GM18867 (cell line): ENCODE measurements at regions not wholly inside any gene's neighbourhood (a gene's known extent, or its start where the extent isn't known, plus 50 kb on each side); places are given as distances from the start of the nearest gene placed in this dataset.
"Not testable (repeated sequence)": the region's sequence is repeated elsewhere in the genome, so short reads cannot be mapped to it uniquely, and the experiment has no call there.

ENCODE experiments used
- ATAC-seq: cut with Tn5 transposase; IDR thresholded peaks from one replicate; pipeline ENCODE4 v1.9.1; 2021; ENCODE audit warnings: mild to moderate bottlenecking, moderate library complexity; ENCODE audit not compliant: unreplicated experiment

DNA sequence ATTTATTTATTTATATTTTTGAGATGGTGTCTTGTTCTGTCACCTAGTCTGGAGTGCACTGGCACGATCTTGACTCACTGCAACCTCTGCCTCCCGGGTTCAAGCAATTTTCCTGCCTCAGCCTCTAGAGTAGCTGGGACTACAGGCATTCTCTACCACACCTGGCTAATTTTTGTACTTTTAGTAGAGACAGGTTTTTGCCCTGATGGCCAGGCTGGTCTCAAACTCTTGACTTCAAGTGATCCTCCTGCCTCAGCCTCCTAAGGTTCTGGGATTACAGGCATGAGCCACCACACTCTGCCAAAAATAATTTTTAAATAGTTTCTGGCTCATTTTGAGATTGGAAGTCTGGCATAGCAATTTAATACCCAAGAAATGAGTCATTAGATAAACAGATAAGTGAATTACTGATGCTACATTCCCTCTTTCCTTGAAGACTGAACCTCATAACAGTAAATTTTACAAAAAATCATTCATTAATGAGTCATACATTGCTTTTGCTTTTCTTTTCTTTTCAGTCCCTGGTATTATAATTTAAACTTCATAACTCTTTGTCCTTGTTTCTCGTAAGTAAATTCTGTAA, 881.6 kb upstream of the PIK3C3 start:
- no peak for ATAC-seq

GRCh38 chr18:41072946-41073345, 882.1 kb upstream of the PIK3C3 start:
- no peak for ATAC-seq

DNA sequence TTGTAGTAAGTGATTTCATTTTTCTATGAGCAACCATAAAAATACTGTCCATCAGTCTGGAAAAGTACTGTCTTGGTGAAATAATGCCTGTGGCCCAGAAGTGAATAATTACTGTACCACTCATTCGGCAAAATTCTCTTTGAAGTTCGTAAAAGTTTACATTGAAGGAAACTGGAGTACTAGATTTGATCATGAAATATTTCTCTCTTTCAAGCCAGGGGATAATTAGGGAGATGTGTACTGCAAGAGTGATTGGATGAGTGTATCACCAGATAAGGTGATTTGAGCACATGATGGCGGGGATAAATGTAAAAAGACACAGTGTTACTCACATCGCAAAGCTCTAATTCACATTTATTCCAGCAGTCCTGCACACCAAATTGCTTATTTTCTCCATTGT, 883.2 kb upstream of the PIK3C3 start:
- ATAC-seq = no peak

DNA sequence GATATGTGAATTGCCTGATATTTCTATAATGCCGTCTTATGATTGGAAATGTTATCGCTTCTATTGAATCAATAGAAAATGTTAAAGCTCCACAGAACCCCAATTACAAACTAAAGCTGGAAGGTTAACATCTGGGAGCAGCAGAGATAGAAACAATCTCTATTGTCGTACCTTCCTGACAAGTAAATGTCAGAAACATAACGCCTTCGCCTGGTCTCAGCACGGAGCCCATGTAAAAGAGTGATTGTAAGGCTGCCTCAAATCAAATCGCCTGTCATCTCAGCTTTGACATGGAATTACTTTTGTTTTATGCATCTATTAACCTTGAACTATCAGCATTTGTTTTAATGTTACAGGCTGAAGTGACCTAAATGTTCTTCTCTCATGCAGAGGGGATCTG, 885.9 kb upstream of the PIK3C3 start:
- no peak for ATAC-seq

GRCh38 chr18:41064916-41065315, 890.1 kb upstream of the PIK3C3 start:
- no peak for ATAC-seq

GRCh38 chr18:41060967-41061366, 894.1 kb upstream of the PIK3C3 start:
- no peak for ATAC-seq

DNA sequence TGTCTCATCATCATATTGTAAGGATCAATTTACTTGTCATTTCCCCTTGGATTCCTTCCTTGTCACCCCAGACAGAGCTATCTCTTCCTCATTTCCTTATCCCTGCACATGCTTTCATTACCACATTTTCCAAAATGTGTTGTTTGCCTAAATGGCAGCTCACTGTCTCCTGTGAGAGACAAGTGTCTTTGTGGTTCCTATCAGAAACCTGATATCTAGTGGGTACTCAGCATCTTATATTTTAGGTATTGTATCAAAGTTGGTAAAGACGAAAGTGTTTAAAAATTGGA, 896.0 kb upstream of the PIK3C3 start:
- no peak for ATAC-seq

DNA sequence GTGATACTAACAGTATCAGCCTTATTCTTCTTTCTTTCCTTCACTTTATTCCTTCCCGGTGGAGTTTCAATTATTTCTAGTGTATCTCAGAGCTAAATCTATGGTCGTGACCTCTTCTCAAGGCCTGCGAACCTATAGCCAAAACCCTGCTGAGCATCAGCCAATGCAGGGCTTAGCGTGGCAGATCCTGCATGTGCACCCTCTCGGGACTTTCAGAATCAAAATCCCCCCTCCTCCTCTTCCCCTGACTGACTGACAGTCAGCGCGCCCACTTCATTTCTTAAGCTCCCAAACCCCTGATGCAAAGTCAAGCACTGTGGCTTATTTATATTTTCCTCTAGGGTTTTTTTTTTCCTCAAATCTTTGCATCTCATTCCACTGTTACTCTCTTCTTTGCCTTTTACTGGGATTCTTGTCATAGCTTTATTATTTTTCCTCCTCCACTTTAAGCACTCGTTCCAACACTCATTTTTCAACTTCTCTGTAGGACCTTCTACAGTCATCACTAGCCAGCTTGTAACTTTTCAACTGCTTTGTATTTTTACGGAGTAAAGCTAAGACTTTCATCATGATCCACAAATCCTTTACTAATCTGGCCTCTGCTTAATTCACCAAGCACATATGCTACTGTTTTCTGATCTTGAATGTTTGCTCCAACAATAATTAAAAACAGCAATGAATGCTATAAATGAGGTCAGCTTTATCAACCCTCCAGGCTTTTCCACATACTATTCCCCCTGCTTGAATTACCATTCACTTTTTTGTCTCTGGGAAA, 896.5 kb upstream of the PIK3C3 start:
- ATAC-seq = no peak

DNA sequence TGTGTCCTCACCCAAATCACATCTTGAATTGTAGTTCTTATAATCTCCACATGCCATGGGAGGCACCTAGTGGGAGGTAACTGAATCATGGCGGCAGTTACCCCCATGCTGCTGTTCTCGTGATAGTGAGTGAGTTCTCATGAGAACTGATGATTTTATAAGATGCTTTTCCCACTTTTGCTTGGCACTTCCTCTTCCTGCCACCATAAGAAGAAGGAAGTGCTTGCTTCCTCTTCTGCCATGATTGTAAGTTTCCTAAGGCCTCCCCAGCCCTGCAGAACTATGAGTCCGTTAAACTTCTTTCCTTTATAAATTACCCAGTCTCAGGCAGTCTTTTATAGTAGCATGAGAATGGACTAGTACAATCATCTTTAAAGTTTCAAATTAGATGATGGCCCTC, 902.4 kb upstream of the PIK3C3 start:
- no peak for ATAC-seq

GRCh38 chr18:41046250-41046649, 908.8 kb upstream of the PIK3C3 start:
- not testable (repeated sequence) for ATAC-seq

DNA sequence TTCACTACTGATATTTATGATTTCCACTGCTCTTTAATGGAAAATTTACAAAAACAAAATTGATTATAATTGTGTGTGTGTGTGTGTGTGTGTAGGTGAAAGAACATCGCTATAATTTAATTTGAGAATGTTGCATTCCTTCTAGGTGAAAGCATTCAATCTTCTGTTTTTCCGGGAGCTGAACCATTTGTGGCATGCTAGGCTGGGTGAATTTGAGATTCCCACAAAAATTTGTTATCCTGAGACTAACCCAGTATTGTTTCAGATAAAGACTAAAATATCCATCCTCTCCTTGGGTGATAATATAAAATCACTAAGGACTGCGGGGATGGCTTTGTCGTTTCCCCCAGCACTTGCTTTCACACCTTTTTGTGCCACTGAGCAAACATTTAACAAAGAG, 911.2 kb upstream of the PIK3C3 start:
- no peak for ATAC-seq

DNA sequence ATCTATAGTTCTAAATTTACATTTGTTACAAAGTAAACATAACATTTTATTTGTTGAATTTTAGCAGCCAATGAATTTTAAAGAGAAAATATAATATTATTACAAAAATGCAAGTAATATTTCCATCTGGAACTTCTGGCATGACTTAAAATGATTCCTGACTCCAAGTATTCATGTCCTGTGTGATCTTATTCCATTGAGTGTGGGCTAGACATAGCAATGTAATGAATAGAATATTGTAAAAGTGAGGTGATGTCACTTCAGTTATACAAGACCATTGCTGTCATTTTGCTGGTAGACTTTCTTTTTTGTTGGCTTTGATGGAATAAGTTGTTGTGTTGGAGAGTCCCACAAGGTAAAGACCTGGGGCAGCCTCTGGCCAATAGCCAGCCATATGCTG, 912.2 kb upstream of the PIK3C3 start:
- no peak for ATAC-seq

DNA sequence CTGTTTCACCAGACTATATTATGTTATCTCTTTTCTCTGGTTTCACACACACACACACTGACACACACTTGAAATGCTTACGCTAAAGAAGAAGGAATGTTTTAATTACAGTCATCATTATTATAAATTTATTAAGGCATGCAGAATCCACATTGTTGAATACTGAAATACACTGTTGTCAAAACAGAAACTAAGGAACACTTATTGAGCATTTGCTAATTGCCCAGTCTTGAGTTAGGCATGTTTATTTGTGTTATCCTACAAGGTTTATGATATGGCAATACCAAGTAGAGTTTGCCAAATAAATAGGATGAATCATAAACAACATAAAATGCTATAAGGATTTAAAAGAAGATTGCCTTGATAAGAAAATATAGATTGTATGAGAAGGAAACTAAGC, 917.0 kb upstream of the PIK3C3 start:
- ATAC-seq = no peak

- ATAC-seq = no peak
Measured at GRCh38 chr18:41036346-41036745, 918.7 kb upstream of the PIK3C3 start.

GRCh38 chr18:41034413-41034812, 920.6 kb upstream of the PIK3C3 start:
- no peak for ATAC-seq

GRCh38 chr18:41025666-41026065, 929.4 kb upstream of the PIK3C3 start:
- peak; percentile 67 for ATAC-seq

- no peak for ATAC-seq
Measured at GRCh38 chr18:41024792-41025191, 930.2 kb upstream of the PIK3C3 start.

GRCh38 chr18:41022484-41022883, 932.5 kb upstream of the PIK3C3 start:
- ATAC-seq = no peak

- no peak for ATAC-seq
Measured at GRCh38 chr18:41021089-41021488, 933.9 kb upstream of the PIK3C3 start.

GRCh38 chr18:41012194-41012593, 942.8 kb upstream of the PIK3C3 start:
- ATAC-seq = no peak

DNA sequence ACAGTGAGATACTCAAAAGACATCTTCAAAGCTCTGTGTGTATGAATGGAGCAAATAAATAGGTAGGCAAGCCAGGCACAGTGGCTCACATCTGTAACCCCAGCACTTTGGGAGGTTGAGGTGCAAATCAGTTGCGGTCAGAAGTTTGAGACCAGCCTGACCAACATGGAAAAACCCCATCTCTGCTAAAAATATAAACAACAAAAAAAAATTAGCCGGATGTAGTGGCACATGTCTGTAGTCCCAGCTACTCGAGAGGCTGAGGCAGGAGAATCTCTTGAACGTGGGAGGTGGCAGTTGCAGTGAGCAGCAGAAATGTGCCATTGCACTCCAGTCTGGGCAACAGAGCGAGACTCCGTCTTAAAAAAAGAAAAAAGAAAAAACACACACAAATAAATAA, 945.1 kb upstream of the PIK3C3 start:
- peak; percentile 72 for ATAC-seq

DNA sequence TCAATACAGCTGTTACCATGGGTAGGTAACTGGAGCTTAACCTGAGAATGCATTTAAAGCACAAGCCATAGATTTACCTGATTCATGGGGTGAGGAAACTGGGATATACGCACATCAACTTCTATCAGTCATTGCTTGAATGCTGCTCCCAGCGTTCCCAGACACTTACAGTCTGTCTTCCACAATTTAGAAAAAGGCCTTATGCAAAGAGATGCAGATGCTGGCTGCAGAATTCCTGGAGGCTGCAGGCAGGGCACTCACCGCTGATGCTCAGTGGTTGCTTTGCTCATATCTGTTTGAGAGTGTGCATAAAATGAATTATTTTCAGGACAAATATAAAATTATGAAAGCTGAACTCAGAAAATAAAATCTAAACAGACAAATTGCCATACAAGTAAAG, 950.7 kb upstream of the PIK3C3 start:
- ATAC-seq = no peak

GRCh38 chr18:40995529-40995928, 959.5 kb upstream of the PIK3C3 start:
- ATAC-seq = no peak
